ENCODE measurements at regions not wholly inside any gene's neighbourhood (a gene's known extent, or its start where the extent isn't known, plus 50 kb on each side); places are given as distances from the start of the nearest gene placed in this dataset.
A peak's percentile ranks its signal among the peaks of the same experiment; 100 is the strongest.

- no peak for TF ChIP-seq CTCF (IDR thresholded peaks at IDR 0.05)
- no peak for TF ChIP-seq EP300 (IDR thresholded peaks at IDR 0.05; ENCODE audit: low read depth)
- no peak for TF ChIP-seq POLR2A (IDR thresholded peaks at IDR 0.05)
- TF ChIP-seq POLR2AphosphoS5 (IDR thresholded peaks at IDR 0.05) = no peak
- in situ Hi-C loops (cut with MboI; ENCODE audit: low pct_ligation_motif_present in 1 of 4, low pct_unique_long_range_greater_than_20kb in 1 of 4, low sequenced_read_pairs in 3 of 4) (no loop called here), intact Hi-C loops (cut with DNase I; ENCODE audit: low total_unique reads) (no loop called here)
- H3K27me3 ChIP-seq = no peaks in the 10 kb centered on the region
- H3K36me3 ChIP-seq = no peaks in the 10 kb centered on the region
- H3K4me3 ChIP-seq = no peak overlapping the region
- H3K4me1 ChIP-seq = peaks cover 0 to 7% (median 3%) of the 10 kb centered on the region in 4 donors
- H3K9me3 ChIP-seq = no peaks in the 10 kb centered on the region
- WGBS, 2 donors (ENCODE audit: low coverage in 1 of 2) = 64 to 73% methylated on average over 3 to 4 of the region's 4 CpGs
- DNase-seq = peak; percentile 12
- H3K27ac ChIP-seq = no peak overlapping the region
These were observed 538.0 kb upstream of the CAMK1G start for GRCh38 chr1:209045331-209046057.

GRCh38 chr1:209046058-209046417 is 537.5 kb upstream of the CAMK1G start:
- Histone ChIP-seq H3K27ac (no peak overlapping the region), H3K4me1 (peaks cover 0 to 5% (median 2%) of the 10 kb centered on the region in 4 donors), H3K4me3 (no peak overlapping the region), H3K9me3 (no peaks in the 10 kb centered on the region), H3K27me3 (no peaks in the 10 kb centered on the region), H3K36me3 (no peaks in the 10 kb centered on the region)
- no peak for DNase-seq
- WGBS, 2 donors (ENCODE audit: low coverage in 1 of 2) = 71 to 86% methylated on average over 1 of the region's 1 CpG
- in situ Hi-C loops (cut with MboI; ENCODE audit: low pct_ligation_motif_present in 1 of 4, low pct_unique_long_range_greater_than_20kb in 1 of 4, low sequenced_read_pairs in 3 of 4) = no loop called here
- intact Hi-C loops (cut with DNase I; ENCODE audit: low total_unique reads) = no loop called here
- TF ChIP-seq POLR2AphosphoS5 (IDR thresholded peaks at IDR 0.05) = no peak

GRCh38 chr1:209046935-209047334 is 536.6 kb upstream of the CAMK1G start:
- whole genome bisulfite sequencing, 2 donors (ENCODE audit: low coverage in 1 of 2) = 85 to 88% methylated on average over 4 of the region's 4 CpGs
- Histone ChIP-seq H3K4me1 (peaks cover 0 to 9% (median 3%) of the 10 kb centered on the region in 4 donors), H3K27me3 (no peaks in the 10 kb centered on the region), H3K4me3 (no peak overlapping the region), H3K36me3 (no peaks in the 10 kb centered on the region), H3K9me3 (no peaks in the 10 kb centered on the region), H3K27ac (no peak overlapping the region)
- TF ChIP-seq POLR2AphosphoS5 (IDR thresholded peaks at IDR 0.05) = no peak
- no peak for TF ChIP-seq POLR2A (IDR thresholded peaks at IDR 0.05)
- no peak for TF ChIP-seq CTCF (IDR thresholded peaks at IDR 0.05)
- no peak for TF ChIP-seq EP300 (IDR thresholded peaks at IDR 0.05; ENCODE audit: low read depth)
- intact Hi-C loops (cut with DNase I; ENCODE audit: low total_unique reads) (no loop called here), in situ Hi-C loops (cut with MboI; ENCODE audit: low pct_ligation_motif_present in 1 of 4, low pct_unique_long_range_greater_than_20kb in 1 of 4, low sequenced_read_pairs in 3 of 4) (no loop called here)
- no peak for DNase-seq

- Histone ChIP-seq H3K27me3 (no peaks in the 10 kb centered on the region), H3K36me3 (no peaks in the 10 kb centered on the region), H3K27ac (no peak overlapping the region), H3K9me3 (no peaks in the 10 kb centered on the region), H3K4me1 (peaks cover 0 to 15% (median 6%) of the 10 kb centered on the region in 4 donors), H3K4me3 (no peak overlapping the region)
- DNase-seq = no peak
- intact Hi-C loops (cut with DNase I; ENCODE audit: low total_unique reads) = no loop called here
- TF ChIP-seq CTCF (IDR thresholded peaks at IDR 0.05) (no peak), EP300 (IDR thresholded peaks at IDR 0.05; ENCODE audit: low read depth) (no peak), POLR2A (IDR thresholded peaks at IDR 0.05) (no peak), POLR2AphosphoS5 (IDR thresholded peaks at IDR 0.05) (no peak)
- WGBS, 2 donors (ENCODE audit: low coverage in 1 of 2) = 67 to 81% methylated on average over 4 to 5 of the region's 5 CpGs
- in situ Hi-C loops (cut with MboI; ENCODE audit: low pct_ligation_motif_present in 1 of 4, low pct_unique_long_range_greater_than_20kb in 1 of 4, low sequenced_read_pairs in 3 of 4) = no loop called here
These were observed 534.4 kb upstream of the CAMK1G start for GRCh38 chr1:209048941-209049669.
